Erythroblast (primary cell): ENCODE measurements at regions not wholly inside any gene's neighbourhood (a gene's known extent, or its start where the extent isn't known, plus 50 kb on each side); places are given as distances from the start of the nearest gene placed in this dataset.

Experiments
- GATA1 ChIP-seq: IDR thresholded peaks from 2 replicates; pipeline ENCODE4 v1.6.1; 2011; ENCODE audit warnings: low read depth, mild to moderate bottlenecking, control low read depth, low read length, moderate library complexity
- POLR2A ChIP-seq: IDR thresholded peaks from 2 replicates; pipeline ENCODE4 v1.6.1; 2011; ENCODE audit warnings: mild to moderate bottlenecking, low read length

- TF ChIP-seq POLR2A (no peak), GATA1 (no peak)
Measured at GRCh38 chr10:4137299-4137698, 352.3 kb upstream of the KLF6 start.
